ENCODE measurements at regions not wholly inside any gene's neighbourhood (a gene's known extent, or its start where the extent isn't known, plus 50 kb on each side); places are given as distances from the start of the nearest gene placed in this dataset.
"Not testable (repeated sequence)": the region's sequence is repeated elsewhere in the genome, so short reads cannot be mapped to it uniquely, and the experiment has no call there.

DNA sequence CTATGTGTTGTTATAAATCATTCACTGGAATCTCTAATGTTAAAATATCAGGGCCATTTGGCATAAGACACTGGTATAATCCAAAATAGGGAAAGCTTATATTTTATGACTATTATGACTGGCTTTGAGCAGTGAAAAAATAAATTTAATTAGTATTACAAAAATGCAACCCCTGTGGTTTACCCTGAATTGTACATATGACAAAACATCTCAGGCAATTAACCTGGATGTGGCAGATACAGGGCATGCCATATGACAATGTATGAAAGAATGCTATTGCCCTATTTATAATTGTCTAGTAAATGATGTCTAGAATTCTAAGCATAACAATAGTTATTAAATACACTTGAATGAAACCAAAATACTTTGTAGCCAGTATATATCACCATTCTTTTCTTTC, 532.5 kb upstream of the ADGRL4 start:
- Mint-ChIP-seq H3K27me3 (no peaks in the 10 kb centered on the region), H3K27ac (no peak overlapping the region), H3K4me1 (no peaks in the 10 kb centered on the region), H3K9me3 (peaks cover 0 to 3% (median 0%) of the 10 kb centered on the region in 3 donors), H3K4me3 (no peak overlapping the region), H3K36me3 (no peaks in the 10 kb centered on the region)

DNA sequence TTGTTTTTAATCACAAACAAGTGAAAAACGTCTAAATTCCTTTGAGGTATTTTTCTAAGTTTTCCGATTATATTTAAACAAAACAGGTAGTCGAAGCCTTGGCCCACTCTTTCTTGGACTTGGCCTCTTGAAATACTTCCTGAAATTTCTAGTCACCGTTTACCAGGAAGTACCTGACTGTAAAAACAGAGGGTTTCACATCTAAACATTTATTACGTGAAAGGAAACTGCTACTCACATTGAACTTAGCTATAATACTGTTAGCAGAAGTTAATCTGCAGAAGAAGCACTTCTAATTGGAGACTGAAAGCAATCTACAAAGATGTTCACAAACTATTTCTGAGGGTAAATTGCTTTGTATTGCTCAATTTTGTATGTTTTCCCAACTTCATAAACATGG, 526.0 kb upstream of the ADGRL4 start:
- peaks cover 1 to 3% (median 2%) of the 10 kb centered on the region in 3 donors for H3K4me1 Mint-ChIP-seq
- H3K27me3 Mint-ChIP-seq, result no peaks in the 10 kb centered on the region
- H3K27ac Mint-ChIP-seq, result no peak overlapping the region
- no peak overlapping the region for H3K4me3 Mint-ChIP-seq
- no peaks in the 10 kb centered on the region for H3K36me3 Mint-ChIP-seq
- H3K9me3 Mint-ChIP-seq, result no peaks in the 10 kb centered on the region

DNA sequence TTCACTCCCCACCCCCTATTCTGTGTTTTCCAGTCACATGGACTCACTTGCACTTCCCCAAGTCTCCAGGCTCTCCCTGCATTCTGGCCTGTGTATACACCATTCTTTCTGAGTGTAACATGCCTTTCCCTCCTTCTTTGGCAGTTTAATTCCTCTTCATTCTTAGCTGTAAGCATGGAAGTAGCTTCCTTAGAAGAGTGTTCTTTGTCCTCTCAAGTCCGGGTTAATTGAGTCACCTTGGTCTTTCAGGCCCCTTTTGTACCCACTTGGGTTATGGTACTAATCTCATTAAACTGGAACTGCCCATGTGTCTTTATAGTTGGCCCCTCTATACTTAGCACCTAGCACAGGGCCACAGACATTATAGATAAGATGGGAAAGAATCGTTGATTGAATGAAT, 525.3 kb upstream of the ADGRL4 start:
- H3K27ac Mint-ChIP-seq, result no peak overlapping the region
- no peaks in the 10 kb centered on the region for H3K9me3 Mint-ChIP-seq
- H3K4me1 Mint-ChIP-seq, result peaks cover 1 to 3% (median 2%) of the 10 kb centered on the region in 3 donors
- no peaks in the 10 kb centered on the region for H3K36me3 Mint-ChIP-seq
- H3K4me3 Mint-ChIP-seq, result no peak overlapping the region
- no peaks in the 10 kb centered on the region for H3K27me3 Mint-ChIP-seq

DNA sequence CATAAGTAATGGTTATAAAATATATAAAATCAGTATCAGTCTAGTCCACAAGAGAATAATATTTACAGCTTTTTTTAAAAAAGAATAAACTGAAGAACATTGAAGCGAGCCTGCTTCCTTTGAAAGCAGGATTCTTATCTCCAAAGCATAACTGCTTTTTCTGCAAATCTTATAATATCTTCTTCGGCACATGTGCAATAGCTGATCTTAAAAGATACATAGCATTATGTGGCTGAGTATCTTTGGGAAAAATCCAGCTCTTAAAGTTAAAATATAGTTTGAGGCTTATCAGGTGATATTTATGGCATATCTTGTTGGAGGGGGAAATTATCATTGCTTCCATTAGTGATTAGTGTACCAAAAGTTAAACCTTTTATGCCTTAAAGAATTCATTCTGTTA, 523.9 kb upstream of the ADGRL4 start:
- Mint-ChIP-seq H3K9me3 (no peaks in the 10 kb centered on the region), H3K4me3 (no peak overlapping the region), H3K27me3 (no peaks in the 10 kb centered on the region), H3K4me1 (peaks cover 1 to 3% (median 2%) of the 10 kb centered on the region in 3 donors), H3K27ac (no peak overlapping the region), H3K36me3 (no peaks in the 10 kb centered on the region)

DNA sequence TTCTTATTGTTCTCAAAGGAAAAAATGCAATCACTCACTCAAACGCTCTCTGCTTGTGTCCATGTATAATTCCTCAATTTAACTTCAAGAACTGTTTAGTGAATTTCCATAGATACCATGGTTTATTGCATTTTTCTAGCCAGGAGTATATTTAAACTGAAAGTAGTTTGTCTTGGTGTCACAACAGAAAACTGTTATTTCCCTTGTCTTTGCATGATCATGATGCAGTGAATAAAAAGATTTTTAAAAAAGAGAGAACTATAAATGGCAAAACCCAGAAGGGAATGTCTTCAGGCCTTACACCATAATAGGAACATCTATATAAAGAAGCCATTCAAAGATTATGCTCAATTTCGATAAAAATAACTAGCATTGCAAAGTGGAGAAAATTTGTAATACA, 523.5 kb upstream of the ADGRL4 start:
- H3K4me1 Mint-ChIP-seq, result peaks cover 1 to 3% (median 2%) of the 10 kb centered on the region in 3 donors
- H3K9me3 Mint-ChIP-seq, result no peaks in the 10 kb centered on the region
- H3K4me3 Mint-ChIP-seq, result no peak overlapping the region
- H3K36me3 Mint-ChIP-seq, result no peaks in the 10 kb centered on the region
- no peak overlapping the region for H3K27ac Mint-ChIP-seq
- H3K27me3 Mint-ChIP-seq, result no peaks in the 10 kb centered on the region

DNA sequence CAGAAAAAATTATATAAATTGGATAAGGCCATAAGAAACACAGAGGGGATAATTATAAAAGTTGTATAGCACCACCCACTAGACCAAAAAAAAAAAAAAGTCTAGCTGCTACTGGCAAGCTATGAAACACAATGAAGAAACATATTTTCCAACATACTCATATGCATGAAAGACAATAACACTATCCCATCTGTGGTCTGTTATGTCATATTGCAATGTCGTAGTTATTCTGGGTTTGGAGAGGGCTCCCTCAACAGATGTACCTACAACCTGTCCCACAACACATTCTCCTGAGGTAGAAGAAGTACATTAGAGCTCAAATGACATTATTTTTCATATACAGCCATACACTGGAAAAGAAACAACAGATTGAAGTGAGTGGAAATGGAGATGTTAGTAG, 517.6 kb upstream of the ADGRL4 start:
- Mint-ChIP-seq H3K27me3 (peaks cover 2% of the 10 kb centered on the region), H3K4me1 (peaks cover 0 to 2% (median 1%) of the 10 kb centered on the region in 3 donors), H3K9me3 (peaks cover 0 to 3% (median 0%) of the 10 kb centered on the region in 3 donors), H3K4me3 (no peak overlapping the region), H3K36me3 (no peaks in the 10 kb centered on the region), H3K27ac (no peak overlapping the region)

DNA sequence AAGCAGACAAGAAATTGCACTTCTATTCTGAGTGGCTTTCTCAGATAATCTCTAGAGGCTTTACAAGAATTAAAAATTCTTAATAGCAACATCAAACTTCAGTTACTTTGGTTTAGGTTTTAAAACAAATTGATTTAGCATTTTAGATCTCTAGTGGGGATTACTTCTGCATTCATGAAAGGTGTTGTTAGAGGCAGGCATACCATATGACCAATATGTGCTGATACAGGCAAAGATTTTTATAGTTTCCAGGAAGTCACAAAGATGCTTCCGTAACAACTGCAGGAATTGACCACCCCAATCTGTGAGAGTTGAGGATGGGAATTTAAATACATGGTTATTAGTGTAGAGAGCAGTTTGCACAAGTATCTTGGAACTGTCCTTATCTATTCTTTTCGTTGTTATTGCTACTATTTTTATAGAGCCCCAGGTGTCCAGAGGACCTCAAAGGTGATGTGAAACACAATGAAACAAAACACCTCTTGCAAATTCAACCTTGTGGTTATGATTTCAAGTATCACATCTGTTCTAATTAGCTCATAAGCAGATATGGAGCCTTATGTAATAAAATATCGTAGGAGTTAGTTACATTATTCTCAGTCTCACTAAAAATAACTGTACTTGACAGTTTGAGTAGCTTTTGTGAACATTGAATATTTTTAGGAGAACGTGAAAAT, 512.7 kb upstream of the ADGRL4 start:
- no peaks in the 10 kb centered on the region for H3K36me3 Mint-ChIP-seq
- H3K27me3 Mint-ChIP-seq, result peaks cover 2% of the 10 kb centered on the region
- no peak overlapping the region for H3K27ac Mint-ChIP-seq
- peaks cover 0 to 3% (median 0%) of the 10 kb centered on the region in 3 donors for H3K9me3 Mint-ChIP-seq
- peaks cover 0 to 7% (median 0%) of the 10 kb centered on the region in 3 donors for H3K4me1 Mint-ChIP-seq
- H3K4me3 Mint-ChIP-seq, result no peak overlapping the region

DNA sequence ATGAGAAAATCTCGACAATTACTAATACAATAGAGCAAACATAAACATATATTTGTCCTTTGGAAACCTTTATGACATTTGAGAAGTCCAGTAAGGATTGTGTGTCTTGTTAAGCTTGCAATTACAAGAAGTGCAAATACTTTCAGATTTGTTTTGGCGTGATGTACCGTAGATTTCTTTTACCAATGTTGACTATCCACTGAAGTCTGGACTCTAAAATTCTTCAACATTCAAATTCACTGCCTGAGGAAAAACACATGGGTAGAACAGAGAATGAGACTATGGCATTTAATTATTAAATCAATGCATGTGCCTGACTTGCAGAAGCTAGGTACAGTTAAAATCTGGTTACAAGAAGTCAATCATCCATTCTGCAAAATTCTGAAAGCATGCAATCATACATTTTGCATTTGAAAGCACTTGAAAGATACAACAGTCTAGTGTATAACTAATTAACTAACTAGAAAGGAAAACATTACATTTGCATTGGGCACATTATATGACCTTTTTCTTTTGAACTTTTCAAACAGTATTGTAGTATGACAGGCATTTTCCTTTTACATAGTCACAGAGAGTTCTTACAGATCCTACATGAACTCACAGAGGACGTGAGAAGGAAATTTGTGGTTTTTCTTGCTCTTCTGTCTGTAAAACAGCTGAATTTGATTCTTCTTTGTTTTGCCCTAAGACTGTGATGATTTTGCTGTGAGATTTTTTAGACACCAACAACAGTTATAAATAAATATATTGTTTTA, 511.1 kb upstream of the ADGRL4 start:
- H3K9me3 Mint-ChIP-seq, result no peaks in the 10 kb centered on the region
- H3K4me1 Mint-ChIP-seq, result peaks cover 0 to 7% (median 0%) of the 10 kb centered on the region in 3 donors
- no peak overlapping the region for H3K27ac Mint-ChIP-seq
- no peaks in the 10 kb centered on the region for H3K36me3 Mint-ChIP-seq
- H3K4me3 Mint-ChIP-seq, result no peak overlapping the region
- H3K27me3 Mint-ChIP-seq, result peaks cover 2% of the 10 kb centered on the region

DNA sequence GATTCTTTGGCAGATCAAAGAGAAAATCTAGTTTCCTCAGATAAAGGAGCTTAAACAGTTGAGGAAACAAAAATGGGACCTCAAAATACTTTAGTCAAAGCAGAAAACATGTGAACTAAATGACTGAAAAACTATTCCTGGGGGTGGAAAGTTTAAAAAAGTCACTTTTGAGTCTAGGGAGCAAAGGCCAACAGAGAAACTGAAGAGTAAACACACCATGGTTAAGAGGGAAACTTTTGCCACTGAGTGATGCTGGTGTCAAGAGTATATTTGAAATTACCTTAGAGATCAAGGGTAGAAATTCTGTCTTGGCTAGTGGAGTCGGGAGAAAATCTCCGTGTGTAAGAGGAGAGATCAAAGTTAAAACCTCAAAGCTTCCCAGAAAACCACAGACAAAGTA, 501.2 kb upstream of the ADGRL4 start:
- peaks cover 0 to 2% (median 0%) of the 10 kb centered on the region in 3 donors for H3K9me3 Mint-ChIP-seq
- peaks cover 0 to 2% (median 0%) of the 10 kb centered on the region in 3 donors for H3K4me1 Mint-ChIP-seq
- H3K27me3 Mint-ChIP-seq, result no peaks in the 10 kb centered on the region
- H3K36me3 Mint-ChIP-seq, result no peaks in the 10 kb centered on the region
- no peak overlapping the region for H3K4me3 Mint-ChIP-seq
- H3K27ac Mint-ChIP-seq, result no peak overlapping the region

DNA sequence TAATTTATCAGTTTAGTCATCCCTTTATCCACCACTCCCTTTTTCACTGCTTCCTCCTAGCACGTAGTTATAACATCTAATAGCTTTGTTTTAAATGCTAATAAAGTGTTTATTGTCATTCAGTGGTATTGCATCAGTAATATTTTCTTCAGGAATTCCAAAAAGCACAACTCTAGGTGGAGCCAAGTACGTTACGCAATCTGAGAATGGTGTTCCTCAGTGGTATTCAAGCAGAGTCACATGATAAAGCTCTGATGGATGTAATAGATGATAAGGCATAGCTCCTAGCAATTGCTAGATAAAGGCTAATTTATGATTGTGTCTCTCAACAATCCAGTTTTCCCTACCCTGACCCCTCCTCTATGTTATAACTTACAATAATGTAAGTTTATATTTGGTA, 494.6 kb upstream of the ADGRL4 start:
- H3K4me1 Mint-ChIP-seq, result peaks cover 0 to 1% (median 0%) of the 10 kb centered on the region in 3 donors
- no peaks in the 10 kb centered on the region for H3K36me3 Mint-ChIP-seq
- H3K9me3 Mint-ChIP-seq, result no peaks in the 10 kb centered on the region
- H3K4me3 Mint-ChIP-seq, result no peak overlapping the region
- no peaks in the 10 kb centered on the region for H3K27me3 Mint-ChIP-seq
- no peak overlapping the region for H3K27ac Mint-ChIP-seq

DNA sequence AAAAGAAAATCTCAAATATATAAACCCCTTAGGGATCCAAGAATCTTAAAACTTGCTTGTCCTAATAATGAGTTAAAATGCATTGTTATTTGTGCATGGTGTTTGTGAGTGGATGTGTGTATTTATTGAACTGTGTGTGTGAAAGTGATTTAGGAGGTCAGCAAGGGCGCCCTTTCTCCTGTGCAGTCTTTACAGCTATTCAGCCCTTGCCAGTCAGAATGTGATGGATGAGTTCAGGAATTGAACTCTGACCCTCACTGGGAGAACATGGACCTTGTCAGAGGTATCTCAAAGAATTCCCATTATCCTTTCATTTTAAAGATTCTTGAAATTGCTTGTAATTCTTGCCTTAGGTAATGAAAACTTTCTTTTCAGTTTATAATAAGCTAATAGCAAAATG, 493.0 kb upstream of the ADGRL4 start:
- H3K9me3 Mint-ChIP-seq, result no peaks in the 10 kb centered on the region
- H3K27me3 Mint-ChIP-seq, result no peaks in the 10 kb centered on the region
- H3K4me3 Mint-ChIP-seq, result no peak overlapping the region

DNA sequence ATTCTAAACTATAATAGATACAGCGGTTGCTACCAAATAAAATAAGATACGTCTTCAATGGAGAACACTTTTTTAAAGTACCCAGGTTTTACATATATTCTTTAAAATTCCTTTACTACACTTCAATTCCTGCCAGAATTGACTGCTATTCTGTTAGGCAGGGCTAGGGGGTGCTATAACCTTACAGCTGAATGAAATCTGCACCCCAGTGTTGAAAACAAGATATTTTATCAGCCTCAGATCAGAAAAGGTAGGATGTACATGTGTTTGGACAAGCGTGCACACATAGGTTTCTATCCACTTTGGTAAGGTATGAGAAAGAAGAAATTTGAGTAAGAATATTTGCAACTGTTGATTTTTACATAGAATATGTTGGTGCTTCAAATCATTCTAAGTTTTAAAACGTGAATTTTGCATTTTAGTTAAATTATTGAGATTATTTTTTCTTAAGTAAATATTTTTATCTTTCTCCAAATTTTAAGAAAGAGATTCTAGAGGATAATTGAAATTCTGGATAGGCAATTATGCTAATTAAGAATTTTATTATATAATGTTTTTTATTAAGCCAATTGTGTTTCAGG, 490.8 kb upstream of the ADGRL4 start:
- Mint-ChIP-seq H3K27ac (no peak overlapping the region), H3K4me1 (peaks cover 0 to 1% (median 0%) of the 10 kb centered on the region in 3 donors), H3K36me3 (no peaks in the 10 kb centered on the region), H3K4me3 (no peak overlapping the region), H3K9me3 (no peaks in the 10 kb centered on the region), H3K27me3 (no peaks in the 10 kb centered on the region)

More for the DNA sequence above, 493.0 kb upstream of the ADGRL4 start:
- Mint-ChIP-seq H3K27ac (no peak overlapping the region), H3K4me1 (peaks cover 0 to 1% (median 0%) of the 10 kb centered on the region in 3 donors), H3K36me3 (no peaks in the 10 kb centered on the region)

DNA sequence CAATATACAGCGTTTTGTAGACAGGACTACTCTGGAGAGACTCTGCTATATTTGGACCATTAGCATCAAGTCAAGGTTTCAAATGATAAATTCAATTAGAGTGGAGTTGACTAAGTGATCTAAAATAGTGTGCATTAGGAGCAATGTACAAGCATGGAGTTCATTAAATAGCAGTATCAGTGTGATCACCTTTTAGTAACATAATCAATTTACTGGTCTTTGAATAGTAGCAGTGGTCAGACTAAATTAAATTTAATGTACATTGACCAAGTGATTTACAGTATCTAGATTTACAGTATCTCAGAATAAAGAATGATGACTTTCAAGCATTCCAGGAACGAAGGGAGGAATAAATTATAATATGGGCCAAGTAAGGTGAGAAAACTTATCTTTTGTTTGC, 489.6 kb upstream of the ADGRL4 start:
- Mint-ChIP-seq H3K36me3 (no peaks in the 10 kb centered on the region), H3K27me3 (no peaks in the 10 kb centered on the region), H3K4me3 (no peak overlapping the region), H3K27ac (no peak overlapping the region), H3K9me3 (no peaks in the 10 kb centered on the region), H3K4me1 (peaks cover 0 to 1% (median 0%) of the 10 kb centered on the region in 3 donors)

DNA sequence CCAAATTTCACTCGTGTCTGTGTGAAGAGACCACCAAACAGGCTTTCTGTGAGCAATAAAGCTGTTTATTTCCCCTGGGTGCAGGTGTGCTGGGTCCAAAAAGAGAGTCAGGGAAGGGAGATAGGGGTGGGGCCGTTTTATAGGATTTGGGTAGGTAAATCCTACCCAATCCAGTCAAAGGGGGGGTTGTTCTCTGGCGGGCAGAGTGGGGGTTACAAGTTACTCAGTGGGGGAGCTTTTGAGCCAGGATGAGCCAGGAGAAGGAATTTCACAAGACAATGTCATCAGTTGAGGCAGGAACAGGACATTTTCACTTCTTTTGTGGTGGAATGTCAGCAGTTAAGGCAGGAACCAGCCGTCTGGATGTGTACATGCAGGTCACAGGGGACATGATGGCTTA, 487.2 kb upstream of the ADGRL4 start:
- H3K27me3 Mint-ChIP-seq, H3K36me3 Mint-ChIP-seq, H3K9me3 Mint-ChIP-seq, H3K4me1 Mint-ChIP-seq, H3K27ac Mint-ChIP-seq, H3K4me3 Mint-ChIP-seq: not testable (repeated sequence)

DNA sequence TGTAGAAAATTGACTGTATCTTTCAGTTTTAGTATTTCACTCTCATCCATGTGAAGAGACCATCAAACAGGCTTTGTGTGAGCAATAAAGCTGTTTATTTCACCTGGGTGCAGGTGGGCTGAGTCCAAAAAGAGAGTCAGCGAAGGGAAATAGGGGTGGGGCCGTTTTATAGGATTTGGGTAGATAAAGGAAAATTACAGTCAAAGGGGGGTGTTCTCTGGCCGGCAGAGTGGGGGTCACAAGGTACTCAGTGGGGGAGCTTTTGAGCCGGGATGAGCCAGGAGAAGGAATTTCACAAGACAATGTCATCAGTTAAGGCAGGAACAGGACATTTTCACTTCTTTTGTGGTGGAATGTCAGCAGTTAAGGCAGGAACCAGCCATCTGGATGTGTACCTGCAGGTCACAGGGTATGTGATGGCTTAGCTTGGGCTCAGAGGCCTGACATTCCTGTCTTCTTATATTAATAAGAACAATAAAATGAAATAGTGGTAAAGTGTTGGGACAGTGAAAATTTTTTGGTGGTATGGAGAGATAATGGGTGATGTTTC, 482.1 kb upstream of the ADGRL4 start:
- not testable (repeated sequence) for H3K4me3 Mint-ChIP-seq, H3K4me1 Mint-ChIP-seq, H3K36me3 Mint-ChIP-seq, H3K27me3 Mint-ChIP-seq, H3K9me3 Mint-ChIP-seq, H3K27ac Mint-ChIP-seq
